GM13977 (cell line): ENCODE measurements at regions not wholly inside any gene's neighbourhood (a gene's known extent, or its start where the extent isn't known, plus 50 kb on each side); places are given as distances from the start of the nearest gene placed in this dataset.
"Not testable (repeated sequence)": the region's sequence is repeated elsewhere in the genome, so short reads cannot be mapped to it uniquely, and the experiment has no call there.

ENCODE experiments used
- DNase-seq: peaks from one replicate; pipeline ENCODE4 v3.0.0; 2012; ENCODE audit warnings: low spot score
- in situ Hi-C: fragments of 300-500 bp; cut with MboI; formaldehyde crosslinking; loops from one replicate; pipeline ENCODE4 v1.12.0; 2022; ENCODE audit warnings: low sequenced_read_pairs, low pct_unique_long_range_greater_than_20kb, mixed read lengths, inconsistent platforms; ENCODE audit not compliant: unreplicated experiment
- TF ChIP-seq, protein P1 (sequence below): IDR thresholded peaks from 2 replicates; pipeline ENCODE4 v1.5.1; 2012; ENCODE audit warnings: mild to moderate bottlenecking, control low read depth; ENCODE audit not compliant: insufficient read depth; ENCODE audit errors: extremely low read depth, missing control alignments

DNA sequence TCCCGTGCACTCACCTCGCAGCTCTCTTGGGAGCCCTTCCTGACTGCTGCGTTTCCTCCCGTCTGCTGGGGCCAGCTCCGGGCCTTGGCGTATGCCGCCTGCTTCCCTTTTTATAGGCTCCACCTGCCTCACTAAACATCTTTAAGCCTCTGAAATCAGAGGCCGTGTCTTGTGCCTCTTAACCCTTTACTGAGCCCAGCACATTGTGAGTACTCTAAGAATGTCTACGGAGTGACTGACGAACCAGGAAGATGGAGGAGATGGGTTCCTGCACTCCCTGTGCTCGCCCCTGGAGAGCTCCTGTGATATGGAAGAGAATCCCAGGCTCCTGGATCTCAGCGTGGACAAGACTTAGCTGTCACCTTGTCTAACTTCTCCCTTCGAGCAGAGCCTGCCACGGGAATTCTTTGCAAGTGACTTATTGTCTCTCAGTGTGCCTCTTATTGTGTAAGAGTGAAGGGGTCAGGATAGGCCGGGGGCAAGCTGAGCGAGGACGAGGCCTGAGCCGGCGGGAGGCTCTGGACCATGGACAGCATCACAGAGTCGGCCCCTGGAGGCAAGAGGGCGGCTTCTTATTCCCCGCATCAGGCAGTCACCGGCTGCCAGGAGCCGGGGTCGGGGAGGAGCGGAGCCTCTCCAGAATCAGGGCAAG is 70.9 kb upstream of the CCDC167 start:
- TF ChIP-seq, protein P1, sequence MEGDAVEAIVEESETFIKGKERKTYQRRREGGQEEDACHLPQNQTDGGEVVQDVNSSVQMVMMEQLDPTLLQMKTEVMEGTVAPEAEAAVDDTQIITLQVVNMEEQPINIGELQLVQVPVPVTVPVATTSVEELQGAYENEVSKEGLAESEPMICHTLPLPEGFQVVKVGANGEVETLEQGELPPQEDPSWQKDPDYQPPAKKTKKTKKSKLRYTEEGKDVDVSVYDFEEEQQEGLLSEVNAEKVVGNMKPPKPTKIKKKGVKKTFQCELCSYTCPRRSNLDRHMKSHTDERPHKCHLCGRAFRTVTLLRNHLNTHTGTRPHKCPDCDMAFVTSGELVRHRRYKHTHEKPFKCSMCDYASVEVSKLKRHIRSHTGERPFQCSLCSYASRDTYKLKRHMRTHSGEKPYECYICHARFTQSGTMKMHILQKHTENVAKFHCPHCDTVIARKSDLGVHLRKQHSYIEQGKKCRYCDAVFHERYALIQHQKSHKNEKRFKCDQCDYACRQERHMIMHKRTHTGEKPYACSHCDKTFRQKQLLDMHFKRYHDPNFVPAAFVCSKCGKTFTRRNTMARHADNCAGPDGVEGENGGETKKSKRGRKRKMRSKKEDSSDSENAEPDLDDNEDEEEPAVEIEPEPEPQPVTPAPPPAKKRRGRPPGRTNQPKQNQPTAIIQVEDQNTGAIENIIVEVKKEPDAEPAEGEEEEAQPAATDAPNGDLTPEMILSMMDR = no peak
- in situ Hi-C loops = no loop called here
- DNase-seq = no peak

DNA sequence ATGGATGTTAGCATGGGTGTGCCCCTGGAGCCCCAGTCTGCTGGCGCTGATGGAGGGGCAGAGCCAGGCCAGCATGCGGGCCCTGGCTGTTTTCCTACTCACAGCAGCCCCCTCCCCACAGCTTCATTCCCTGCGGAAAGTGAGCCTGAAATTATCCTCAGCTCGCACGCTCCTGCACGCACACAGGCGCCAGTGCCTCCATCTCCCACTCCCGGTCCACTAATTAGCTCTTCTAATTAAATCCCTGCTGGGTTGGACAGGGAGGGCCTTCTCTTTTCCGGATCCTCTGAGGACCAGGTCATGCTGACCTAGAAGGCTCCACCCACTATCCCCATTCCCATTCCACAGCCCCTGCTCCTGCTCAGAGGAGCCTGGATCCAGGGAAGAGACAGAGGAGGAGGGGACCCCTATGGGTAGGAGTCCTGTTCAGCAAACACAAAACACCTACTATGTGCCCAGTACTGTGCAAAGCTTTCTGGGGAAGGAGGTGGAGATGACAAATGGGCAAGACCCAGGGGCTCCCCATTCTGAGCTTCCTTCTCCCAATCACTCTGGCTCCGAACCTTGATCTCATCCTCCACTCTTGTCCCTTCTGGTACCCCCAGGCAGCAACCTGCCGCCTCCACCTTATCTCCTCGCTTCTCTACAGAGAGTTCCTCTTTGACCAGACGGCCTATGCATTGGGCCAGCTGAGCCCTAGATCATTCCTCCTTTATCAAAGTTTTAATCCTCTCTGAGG is 70.2 kb upstream of the CCDC167 start:
- no peak for DNase-seq
- in situ Hi-C loops = no loop called here
- TF ChIP-seq, protein P1 = no peak

DNA sequence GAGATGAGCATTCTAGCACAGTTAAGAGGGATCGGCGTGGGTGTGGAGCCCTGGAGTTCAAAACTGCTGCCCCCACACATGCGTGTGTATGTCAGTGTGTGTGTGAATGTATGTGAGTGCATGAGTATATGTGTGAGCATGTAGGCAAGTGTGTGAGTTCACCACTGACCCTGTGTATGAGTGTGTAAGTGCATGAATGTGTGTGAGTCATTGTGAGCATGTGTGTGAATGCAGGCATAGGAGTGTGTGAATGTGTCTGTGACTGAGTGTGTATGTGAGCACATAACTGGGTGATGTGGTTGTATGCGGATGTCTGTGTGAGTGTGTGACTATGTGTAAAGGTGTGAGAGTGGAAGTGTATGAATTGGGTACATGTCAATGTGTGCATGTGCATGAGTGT is 69.6 kb upstream of the CCDC167 start:
- TF ChIP-seq, protein P1 = no peak
- in situ Hi-C loops = no loop called here

DNA sequence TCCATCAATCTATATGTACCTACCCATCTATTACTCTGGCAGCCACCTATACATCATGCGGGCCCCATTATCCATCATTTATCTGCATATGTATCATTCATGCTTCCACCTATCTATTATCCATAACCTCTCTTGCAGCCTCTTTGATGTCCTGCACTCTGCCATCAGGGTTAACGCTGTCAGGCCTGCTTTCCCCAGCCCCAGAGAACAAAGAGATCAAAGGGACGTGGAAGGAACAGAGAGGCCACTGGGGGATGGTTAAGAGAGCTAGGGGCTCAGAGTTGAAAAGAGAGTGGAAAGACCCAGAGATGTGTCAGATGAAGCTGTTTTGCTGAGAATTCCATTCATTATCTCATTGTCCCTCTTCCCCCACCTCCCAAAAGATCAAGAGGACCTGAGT is 67.3 kb upstream of the CCDC167 start:
- in situ Hi-C loops = no loop called here
- no peak for DNase-seq

More for the DNA sequence above, 69.6 kb upstream of the CCDC167 start:
- DNase-seq = no peak

DNA sequence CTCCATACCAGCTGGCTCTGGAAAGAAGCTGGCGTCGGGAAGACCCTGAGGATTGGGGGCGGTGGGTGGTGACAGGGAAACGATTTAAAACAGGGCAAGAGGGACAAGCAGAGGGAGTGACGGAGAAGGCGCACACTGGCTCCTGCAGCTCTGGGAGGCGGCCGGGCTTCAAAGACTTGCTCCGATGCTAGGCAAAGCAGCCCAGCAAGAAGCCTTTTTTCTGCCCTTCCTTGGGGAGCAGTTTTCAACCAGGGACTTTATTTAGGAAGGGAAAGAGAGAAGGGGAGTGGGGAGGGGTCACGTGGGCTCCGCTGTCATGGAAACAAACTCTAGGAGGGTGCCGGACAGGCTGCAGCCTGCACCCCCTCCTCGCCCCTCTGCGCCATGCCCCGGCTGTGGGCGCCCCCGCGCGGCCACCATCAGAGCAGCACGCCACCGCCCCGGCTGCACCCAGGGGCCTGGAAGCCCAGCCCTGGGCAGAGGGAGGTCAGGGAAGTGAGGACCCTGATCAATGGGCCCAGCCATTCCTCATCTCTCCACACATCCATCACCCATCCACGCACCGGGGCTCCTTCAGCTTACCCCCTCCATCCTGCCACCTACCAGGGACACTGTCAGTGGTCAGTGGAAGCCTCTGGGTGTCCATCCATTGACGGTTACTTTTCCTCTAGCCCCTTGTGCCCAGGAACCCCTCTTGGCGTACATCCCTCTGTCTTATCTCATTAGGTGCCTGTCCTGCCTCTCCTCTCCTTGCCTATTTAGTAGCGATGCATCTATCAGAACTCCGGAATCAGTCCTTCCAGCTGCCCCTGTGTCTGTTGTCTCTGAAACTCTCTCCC is 66.6 kb upstream of the CCDC167 start:
- TF ChIP-seq, protein P1 = peak; percentile 96

More for the DNA sequence above, 67.3 kb upstream of the CCDC167 start:
- TF ChIP-seq, protein P1 = no peak

DNA sequence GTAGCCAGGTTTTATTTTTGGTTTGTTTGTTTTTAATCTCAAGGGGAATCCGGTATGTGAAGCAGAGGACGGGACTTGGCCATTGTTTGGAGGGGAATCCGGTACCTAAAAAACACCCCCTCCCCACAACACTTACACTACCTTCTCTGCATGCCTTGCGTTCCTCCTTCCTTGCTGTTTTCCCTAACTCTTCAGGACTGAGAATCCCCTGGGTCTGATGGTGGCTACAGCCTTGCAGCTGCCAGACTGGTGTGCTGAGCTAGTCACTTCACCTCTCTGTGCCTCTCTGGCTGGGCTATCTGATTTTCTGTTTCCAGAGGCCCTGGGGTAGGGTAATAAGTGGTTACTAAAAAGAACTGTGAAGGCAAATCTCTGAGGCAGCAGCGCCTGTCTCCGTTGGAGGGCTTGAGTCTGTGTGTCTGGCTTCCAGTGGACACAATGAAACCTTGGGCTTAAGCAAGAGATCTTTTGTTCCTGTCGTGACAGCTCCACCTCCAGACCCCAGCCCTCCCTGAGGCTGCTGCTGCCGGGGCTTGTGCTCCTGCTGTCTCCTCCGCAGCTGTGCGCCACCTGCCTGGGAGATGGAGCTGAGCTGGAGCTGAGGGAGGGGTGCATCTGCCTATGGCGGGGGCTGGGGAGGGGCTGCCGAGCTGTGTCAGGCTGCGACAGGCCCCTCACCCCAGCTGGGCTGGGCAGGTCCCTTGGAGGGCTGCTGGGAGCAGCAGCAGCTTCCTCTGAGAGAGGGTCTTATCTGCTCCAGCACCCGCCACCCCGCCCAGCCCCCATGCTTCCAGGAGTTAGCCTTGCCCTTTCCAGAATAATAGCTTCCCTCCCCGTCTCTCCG is 65.8 kb upstream of the CCDC167 start:
- TF ChIP-seq, protein P1 = peak; percentile 32
- no peak for DNase-seq
- in situ Hi-C loops = no loop called here

More for the DNA sequence above, 66.6 kb upstream of the CCDC167 start:
- DNase-seq = peak; percentile 90
- in situ Hi-C loops = no loop called here

DNA sequence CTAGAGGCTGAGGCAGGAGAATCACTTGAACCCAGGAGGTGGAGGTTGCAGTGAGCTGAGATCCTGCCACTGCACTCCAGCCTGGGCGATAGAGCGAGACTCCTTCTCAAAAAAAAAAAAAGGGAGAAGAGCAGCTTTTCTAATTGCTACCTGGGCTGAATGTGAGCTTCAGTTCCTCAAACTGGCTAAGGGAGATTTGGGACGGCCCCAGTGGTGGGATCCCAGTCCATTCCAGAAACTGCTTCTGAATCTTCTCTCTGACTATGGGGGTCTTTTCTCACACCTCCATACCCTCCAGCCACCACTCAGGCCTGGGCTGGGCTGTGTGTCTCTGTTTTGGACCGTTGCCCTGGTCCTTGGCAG is 63.2 kb upstream of the CCDC167 start:
- DNase-seq, in situ Hi-C loops: not testable (repeated sequence)
